IMR-90 (cell line): ENCODE measurements at regions not wholly inside any gene's neighbourhood (a gene's known extent, or its start where the extent isn't known, plus 50 kb on each side); places are given as distances from the start of the nearest gene placed in this dataset.

Experiments used
- ATAC-seq: fragments of 200-7000 bp; cut with Tn5 transposase; 2 replicates; pipeline ENCODE4 v1.9.1; 2020; ENCODE audit warnings: low read depth, mild to moderate bottlenecking, moderate library complexity
- BruUV-seq: library from RNA; stranded (reverse); fragments of 400-500 nt; replicated peaks from 2 replicates; lab custom pipeline; 2021; lab: Mats Ljungman, UMichigan
- CTCF ChIA-PET: fragments of 300-600 bp; formaldehyde crosslinking; extraction: SDS; loops from one replicate; lab custom pipeline; 2021; ENCODE audit warnings: antibody characterized with exemption; lab: Yijun Ruan, JAX
- POLR2A ChIA-PET: fragments of 300-600 bp; sonication (Branson Sonifier 250); formaldehyde crosslinking; loops from one replicate; lab custom pipeline; 2022; ENCODE audit warnings: antibody characterized with exemption; ENCODE audit not compliant: unreplicated experiment; lab: Charles Lee
- DNase-seq: peaks from one replicate; pipeline ENCODE4 v3.0.0; 2013
- H2AFZ ChIP-seq: replicated peaks from 2 replicates; pipeline ENCODE3; 2013; ENCODE audit warnings: low read length, mild to moderate bottlenecking; ENCODE audit not compliant: poor library complexity
- H2AK5ac ChIP-seq: 2 replicates; pipeline ENCODE4 v1.6.1; 2013; ENCODE audit warnings: low read depth, low read length, inconsistent platforms
- H2AK9ac ChIP-seq: replicated peaks from 2 replicates; pipeline ENCODE3; 2013; ENCODE audit warnings: mild to moderate bottlenecking, low read depth, low read length, moderate library complexity; ENCODE audit not compliant: poor library complexity
- H2BK120ac ChIP-seq: 2 replicates; pipeline ENCODE4 v1.6.1; 2013; ENCODE audit warnings: low read depth, low read length, inconsistent platforms
- H2BK15ac ChIP-seq: 3 replicates; pipeline ENCODE4 v1.6.1; 2013; ENCODE audit warnings: low read depth, low read length, inconsistent platforms
- H2BK20ac ChIP-seq: 2 replicates; pipeline ENCODE4 v1.6.1; 2013; ENCODE audit warnings: low read depth, mild to moderate bottlenecking, inconsistent platforms, low read length, moderate library complexity
- H2BK5ac ChIP-seq: 2 replicates; pipeline ENCODE4 v1.6.1; 2013; ENCODE audit warnings: mild to moderate bottlenecking, low read depth, low read length, inconsistent platforms; ENCODE audit not compliant: poor library complexity, severe bottlenecking
- H3K14ac ChIP-seq: replicated peaks from 2 replicates; pipeline ENCODE4 v1.6.1; 2013; ENCODE audit warnings: low read depth, low read length, inconsistent platforms
- H3K18ac ChIP-seq: 2 replicates; pipeline ENCODE4 v1.6.1; 2013; ENCODE audit warnings: low read depth, low read length, control low read depth
- H3K23ac ChIP-seq: 2 replicates; pipeline ENCODE4 v1.6.1; 2013; ENCODE audit warnings: low read depth, low read length, inconsistent platforms
- H3K27ac ChIP-seq: 2 replicates; pipeline ENCODE4 v1.5.1; 2013; ENCODE audit warnings: mild to moderate bottlenecking, control low read depth, low read length; ENCODE audit not compliant: insufficient read depth
- H3K27me3 ChIP-seq: 2 replicates; pipeline ENCODE4 v1.6.1; 2013; ENCODE audit warnings: low read length; ENCODE audit not compliant: control insufficient read depth, insufficient read depth
- H3K36me3 ChIP-seq: 2 replicates; pipeline ENCODE4 v1.6.1; 2013; ENCODE audit warnings: low read length, mixed read lengths; ENCODE audit not compliant: control insufficient read depth, insufficient read depth
- H3K4ac ChIP-seq: 2 replicates; pipeline ENCODE4 v1.6.1; 2013; ENCODE audit warnings: low read depth, low read length, inconsistent platforms
- H3K4me1 ChIP-seq: 2 replicates; pipeline ENCODE4 v1.6.1; 2013; ENCODE audit warnings: low read length, mixed read lengths; ENCODE audit not compliant: control insufficient read depth, insufficient read depth
- H3K4me2 ChIP-seq: 2 replicates; pipeline ENCODE4 v1.6.1; 2013; ENCODE audit warnings: low read depth, mild to moderate bottlenecking, control low read depth, low read length, moderate library complexity
- H3K4me3 ChIP-seq: 2 replicates; pipeline ENCODE4 v1.5.1; 2013; ENCODE audit warnings: low read depth, mild to moderate bottlenecking, control low read depth, low read length, moderate library complexity; ENCODE audit not compliant: insufficient read depth
- H3K56ac ChIP-seq: 2 replicates; pipeline ENCODE4 v1.6.1; 2013; ENCODE audit warnings: low read length, inconsistent platforms; ENCODE audit not compliant: insufficient read depth; ENCODE audit errors: extremely low read depth
- H3K79me1 ChIP-seq, 2 experiments: 2 replicates each; pipeline ENCODE4 v1.6.1; 2013; ENCODE audit warnings: low read length in 2 of 2, inconsistent platforms in 1 of 2, low read depth in 1 of 2
- H3K9ac ChIP-seq: 2 replicates; pipeline ENCODE4 v1.6.1; 2013; ENCODE audit warnings: low read depth, low read length, control low read depth
- H3K9me1 ChIP-seq: 2 replicates; pipeline ENCODE4 v1.6.1; 2013; ENCODE audit warnings: low read length, inconsistent platforms; ENCODE audit not compliant: insufficient read depth
- H3K9me3 ChIP-seq: 2 replicates; pipeline ENCODE4 v1.6.1; 2013; ENCODE audit warnings: low read length; ENCODE audit not compliant: control insufficient read depth, insufficient read depth
- H4K20me1 ChIP-seq: 2 replicates; pipeline ENCODE4 v1.6.1; 2013; ENCODE audit warnings: low read length, inconsistent platforms; ENCODE audit not compliant: insufficient read depth
- H4K5ac ChIP-seq: 2 replicates; pipeline ENCODE4 v1.6.1; 2013; ENCODE audit warnings: mild to moderate bottlenecking, low read depth, low read length, control low read depth
- H4K8ac ChIP-seq, 2 experiments: 2 replicates each; pipeline ENCODE4 v1.6.1; 2013; ENCODE audit warnings: low read depth in 2 of 2, low read length in 2 of 2, control low read depth in 1 of 2, inconsistent platforms in 1 of 2
- H4K91ac ChIP-seq: 2 replicates; pipeline ENCODE4 v1.6.1; 2013; ENCODE audit warnings: low read depth, low read length, inconsistent platforms; ENCODE audit not compliant: insufficient read depth
- BHLHE40 ChIP-seq: fragments of 150-350 bp; IDR thresholded peaks from 2 replicates; pipeline ENCODE4 v1.6.1; 2016; ENCODE audit warnings: mild to moderate bottlenecking, low read depth, low read length
- CEBPB ChIP-seq: IDR thresholded peaks from 2 replicates; pipeline ENCODE4 v1.6.1; 2012; ENCODE audit warnings: low read depth, low read length, improper control_type of control experiment
- CHD1 ChIP-seq: IDR thresholded peaks from 2 replicates; pipeline ENCODE4 v1.6.1; 2012; ENCODE audit warnings: low read depth, low read length, improper control_type of control experiment
- FOS ChIP-seq: fragments of 150-350 bp; IDR thresholded peaks from 2 replicates; pipeline ENCODE4 v1.6.1; 2016; ENCODE audit warnings: low read depth, low read length
- MAFK ChIP-seq: IDR thresholded peaks from 2 replicates; pipeline ENCODE4 v1.6.1; 2012; ENCODE audit warnings: low read depth, low read length, improper control_type of control experiment
- MAZ ChIP-seq: IDR thresholded peaks from 2 replicates; pipeline ENCODE4 v1.6.1; 2012; ENCODE audit warnings: low read depth, mild to moderate bottlenecking, low read length, improper control_type of control experiment, moderate library complexity, borderline replicate concordance
- MXI1 ChIP-seq: IDR thresholded peaks from 2 replicates; pipeline ENCODE4 v1.6.1; 2012; ENCODE audit warnings: low read depth, mild to moderate bottlenecking, low read length, moderate library complexity, borderline replicate concordance
- NFE2L2 ChIP-seq: fragments of 150-350 bp; IDR thresholded peaks from 2 replicates; pipeline ENCODE4 v1.6.1; 2016; ENCODE audit warnings: low read depth, mild to moderate bottlenecking, low read length
- POLR2A ChIP-seq: IDR thresholded peaks from 2 replicates; pipeline ENCODE4 v1.6.1; 2012; ENCODE audit warnings: mild to moderate bottlenecking, low read depth, low read length
- RAD21 ChIP-seq: IDR thresholded peaks from 2 replicates; pipeline ENCODE4 v1.6.1; 2012; ENCODE audit warnings: low read length, improper control_type of control experiment
- RCOR1 ChIP-seq: IDR thresholded peaks from 2 replicates; pipeline ENCODE4 v1.6.1; 2012; ENCODE audit warnings: mild to moderate bottlenecking, low read length, improper control_type of control experiment; ENCODE audit not compliant: insufficient replicate concordance
- RFX5 ChIP-seq: IDR thresholded peaks from 2 replicates; pipeline ENCODE4 v1.8.0; 2012; ENCODE audit warnings: low read depth, mild to moderate bottlenecking, low read length, moderate library complexity
- SMC3 ChIP-seq: fragments of 150-350 bp; IDR thresholded peaks from 2 replicates; pipeline ENCODE4 v1.6.1; 2016; ENCODE audit warnings: low read depth, mild to moderate bottlenecking, antibody characterized with exemption, low read length, moderate library complexity
- WGBS, 2 experiments: methylation state at CpG; one replicate each; pipeline versions ENCODE4 v1.1.5 to v1.1.7; 2013; ENCODE audit warnings: missing lambda C conversion rate in 2 of 2; ENCODE audit not compliant: insufficient read length in 1 of 2; ENCODE audit errors: extremely low coverage in 2 of 2; 5-methylcytosine and 5-hydroxymethylcytosine counted together
- dilution Hi-C: fragments of 300-500 bp; cut with HindIII; formaldehyde crosslinking; loops from one replicate; pipeline ENCODE4 v1.14.3; 2018; ENCODE audit warnings: low sequenced_read_pairs; ENCODE audit not compliant: unreplicated experiment
- in situ Hi-C: fragments of 300-500 bp; cut with MboI; formaldehyde crosslinking; loops from 3 replicates; pipeline ENCODE4 v1.14.3; 2019; ENCODE audit warnings: low sequenced_read_pairs, inconsistent platforms, mixed read lengths
- intact Hi-C: fragments of 100-400 bp; cut with micrococcal nuclease; formaldehyde crosslinking; loops from 2 replicates; pipeline ENCODE4 v1.10.0; 2022
- TF ChIP-seq, protein P1 (sequence below): fragments of 150-350 bp; IDR thresholded peaks from 2 replicates; pipeline ENCODE4 v1.6.1; 2016; ENCODE audit warnings: low read depth, mild to moderate bottlenecking, low read length, moderate library complexity, borderline replicate concordance
- TF ChIP-seq, protein P2 (sequence below): fragments of 150-350 bp; IDR thresholded peaks from 2 replicates; pipeline ENCODE4 v1.6.1; 2017; ENCODE audit warnings: mild to moderate bottlenecking, antibody characterized with exemption, low read length, low read depth
- TF ChIP-seq, protein P3 (sequence below): conservative IDR thresholded peaks from 2 replicates; pipeline ENCODE4 v1.5.1; 2012; ENCODE audit warnings: mild to moderate bottlenecking, low read depth, low read length, improper control_type of control experiment

DNA sequence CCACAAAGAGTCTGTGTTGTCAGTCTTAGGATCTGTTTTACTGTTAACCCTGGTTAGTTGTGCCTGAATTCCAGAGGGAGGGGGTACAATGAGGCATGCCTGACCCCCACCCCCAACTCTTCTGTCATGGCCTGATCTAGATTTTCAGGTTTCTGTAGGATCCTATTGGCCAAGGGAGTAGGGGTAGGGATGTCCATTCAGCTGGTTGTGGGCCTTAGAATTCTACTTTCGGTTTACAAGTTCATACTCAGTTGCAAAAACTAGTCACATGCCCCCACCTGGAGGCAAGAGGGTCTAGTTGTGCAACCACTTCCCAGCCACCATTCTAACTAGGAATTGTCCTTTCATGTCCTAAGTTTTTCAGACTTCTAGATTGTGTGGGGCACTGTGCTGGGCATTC is 94.3 kb upstream of the MBNL2 start:
- Histone ChIP-seq H3K4me2 (no peak overlapping the region), H3K4me1 (peaks cover 22% of the 10 kb centered on the region), H2BK120ac (no peak overlapping the region; the same call in 1 of the 2 replicates), H3K27me3 (no peaks in the 10 kb centered on the region), H2AFZ (no peak overlapping the region), H3K9me3 (no peaks in the 10 kb centered on the region), H4K20me1 (no peaks in the 10 kb centered on the region), H3K23ac (no peak overlapping the region), H4K91ac (no peak overlapping the region), H3K18ac (no peak overlapping the region), H4K8ac (no peak overlapping the region), H3K14ac (no peak overlapping the region), H3K56ac (no peak overlapping the region), H2BK15ac (no peak overlapping the region), H3K4ac (no peak overlapping the region), H4K5ac (no peak overlapping the region), H3K36me3 (no peaks in the 10 kb centered on the region), H3K27ac (no peak overlapping the region), H2BK20ac (no peak overlapping the region), H3K79me1 (0 out of 4 replicates have a peak, but pooled peaks cover 0 to 5% of the 10 kb centered on the region in 2 experiments), H3K9me1 (peaks cover 13% of the 10 kb centered on the region), H2AK9ac (no peak overlapping the region), H2AK5ac (no peak overlapping the region), H3K4me3 (no peak overlapping the region), H3K9ac (no peak overlapping the region), H2BK5ac (no peak overlapping the region)
- intact Hi-C loops = no loop called here
- dilution Hi-C loops = no loop called here
- ATAC-seq = no peak
- TF ChIP-seq, protein P1, sequence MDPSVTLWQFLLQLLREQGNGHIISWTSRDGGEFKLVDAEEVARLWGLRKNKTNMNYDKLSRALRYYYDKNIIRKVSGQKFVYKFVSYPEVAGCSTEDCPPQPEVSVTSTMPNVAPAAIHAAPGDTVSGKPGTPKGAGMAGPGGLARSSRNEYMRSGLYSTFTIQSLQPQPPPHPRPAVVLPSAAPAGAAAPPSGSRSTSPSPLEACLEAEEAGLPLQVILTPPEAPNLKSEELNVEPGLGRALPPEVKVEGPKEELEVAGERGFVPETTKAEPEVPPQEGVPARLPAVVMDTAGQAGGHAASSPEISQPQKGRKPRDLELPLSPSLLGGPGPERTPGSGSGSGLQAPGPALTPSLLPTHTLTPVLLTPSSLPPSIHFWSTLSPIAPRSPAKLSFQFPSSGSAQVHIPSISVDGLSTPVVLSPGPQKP = no peak
- TF ChIP-seq RAD21 (no peak), CHD1 (no peak), POLR2A (no peak), CEBPB (no peak), RCOR1 (no peak), MAFK (no peak), RFX5 (no peak), MAZ (no peak), MXI1 (no peak), NFE2L2 (no peak), SMC3 (no peak), BHLHE40 (no peak), FOS (no peak)
- TF ChIP-seq, protein P2, sequence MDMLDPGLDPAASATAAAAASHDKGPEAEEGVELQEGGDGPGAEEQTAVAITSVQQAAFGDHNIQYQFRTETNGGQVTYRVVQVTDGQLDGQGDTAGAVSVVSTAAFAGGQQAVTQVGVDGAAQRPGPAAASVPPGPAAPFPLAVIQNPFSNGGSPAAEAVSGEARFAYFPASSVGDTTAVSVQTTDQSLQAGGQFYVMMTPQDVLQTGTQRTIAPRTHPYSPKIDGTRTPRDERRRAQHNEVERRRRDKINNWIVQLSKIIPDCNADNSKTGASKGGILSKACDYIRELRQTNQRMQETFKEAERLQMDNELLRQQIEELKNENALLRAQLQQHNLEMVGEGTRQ = no peak
- TF ChIP-seq, protein P3, sequence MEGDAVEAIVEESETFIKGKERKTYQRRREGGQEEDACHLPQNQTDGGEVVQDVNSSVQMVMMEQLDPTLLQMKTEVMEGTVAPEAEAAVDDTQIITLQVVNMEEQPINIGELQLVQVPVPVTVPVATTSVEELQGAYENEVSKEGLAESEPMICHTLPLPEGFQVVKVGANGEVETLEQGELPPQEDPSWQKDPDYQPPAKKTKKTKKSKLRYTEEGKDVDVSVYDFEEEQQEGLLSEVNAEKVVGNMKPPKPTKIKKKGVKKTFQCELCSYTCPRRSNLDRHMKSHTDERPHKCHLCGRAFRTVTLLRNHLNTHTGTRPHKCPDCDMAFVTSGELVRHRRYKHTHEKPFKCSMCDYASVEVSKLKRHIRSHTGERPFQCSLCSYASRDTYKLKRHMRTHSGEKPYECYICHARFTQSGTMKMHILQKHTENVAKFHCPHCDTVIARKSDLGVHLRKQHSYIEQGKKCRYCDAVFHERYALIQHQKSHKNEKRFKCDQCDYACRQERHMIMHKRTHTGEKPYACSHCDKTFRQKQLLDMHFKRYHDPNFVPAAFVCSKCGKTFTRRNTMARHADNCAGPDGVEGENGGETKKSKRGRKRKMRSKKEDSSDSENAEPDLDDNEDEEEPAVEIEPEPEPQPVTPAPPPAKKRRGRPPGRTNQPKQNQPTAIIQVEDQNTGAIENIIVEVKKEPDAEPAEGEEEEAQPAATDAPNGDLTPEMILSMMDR = no peak
- WGBS, 2 experiments = no CpG with 5 or more reads among the region's 1 CpG
- CTCF ChIA-PET = no interaction called here
- DNase-seq = no peak
- POLR2A ChIA-PET = no interaction called here
- no TSS peak for BruUV-seq
- in situ Hi-C loops = no loop called here
